Body of pancreas (tissue), 4 donors: ENCODE measurements at regions not wholly inside any gene's neighbourhood (a gene's known extent, or its start where the extent isn't known, plus 50 kb on each side); places are given as distances from the start of the nearest gene placed in this dataset.

ENCODE experiments used
- ATAC-seq: fragments of 150-250 bp; one replicate; pipeline ENCODE4 v1.9.1; 2016
- DNase-seq, 4 donors: peaks; one replicate each; pipeline ENCODE4 v3.0.0-alpha.2; 2019
- H3K27ac ChIP-seq, 4 donors: fragments of 200-600 bp; sonication (generic); 1 replicate in 3 of 4; 2 replicates in 1 of 4; pipeline versions ENCODE4 v1.5.1 to v1.6.1; 2016 to 2019; ENCODE audit warnings: mild to moderate bottlenecking in 1 of 4, mixed read lengths in 1 of 4, moderate library complexity in 1 of 4
- H3K27me3 ChIP-seq, 2 donors: fragments of 200-600 bp; sonication (generic); one replicate each; pipeline ENCODE4 v1.6.0; 2016; ENCODE audit warnings: mild to moderate bottlenecking in 1 of 2
- H3K36me3 ChIP-seq, 2 donors: fragments of 200-600 bp; sonication (generic); replicated peaks in 1 of 2; 2 replicates each; pipeline ENCODE4 v1.5.1; 2016; ENCODE audit warnings: low read depth in 2 of 2; ENCODE audit not compliant: insufficient read depth in 1 of 2
- H3K4me1 ChIP-seq: fragments of 200-600 bp; sonication (generic); one replicate; pipeline ENCODE4 v1.6.0; 2016
- H3K4me3 ChIP-seq, 2 donors: fragments of 200-600 bp; sonication (generic); 1 replicate in 1 of 2; 2 replicates in 1 of 2; pipeline ENCODE4 v1.5.1; 2016 to 2019
- H3K9me3 ChIP-seq, 3 donors: fragments of 200-600 bp; sonication (generic); 1 replicate in 2 of 3; 2 replicates in 1 of 3; pipeline ENCODE4 v1.5.1; 2016
- POLR2A ChIP-seq, 3 donors: fragments of 450-650 bp; IDR thresholded peaks; one replicate each; pipeline ENCODE4 v1.6.1; 2016; ENCODE audit warnings: antibody characterized with exemption in 3 of 3, mild to moderate bottlenecking in 2 of 3
- WGBS, 2 donors: methylation state at CpG; one replicate each; pipeline ENCODE4 v1.1.5; 2017; 5-methylcytosine and 5-hydroxymethylcytosine counted together
- intact Hi-C: fragments of 100-400 bp; cut with DNase I; formaldehyde crosslinking; loops from one replicate; pipeline ENCODE4 v1.15.1; 2023
- TF ChIP-seq, protein P1 (sequence below), 7 experiments: fragments of 450-650 bp in 4 of 7; fragments of 200-600 bp in 3 of 7; sonication (generic) in 3 of 7; IDR thresholded peaks; one replicate each; pipeline ENCODE4 v1.5.1; 2016 to 2019; ENCODE audit warnings: antibody characterized with exemption in 7 of 7

DNA sequence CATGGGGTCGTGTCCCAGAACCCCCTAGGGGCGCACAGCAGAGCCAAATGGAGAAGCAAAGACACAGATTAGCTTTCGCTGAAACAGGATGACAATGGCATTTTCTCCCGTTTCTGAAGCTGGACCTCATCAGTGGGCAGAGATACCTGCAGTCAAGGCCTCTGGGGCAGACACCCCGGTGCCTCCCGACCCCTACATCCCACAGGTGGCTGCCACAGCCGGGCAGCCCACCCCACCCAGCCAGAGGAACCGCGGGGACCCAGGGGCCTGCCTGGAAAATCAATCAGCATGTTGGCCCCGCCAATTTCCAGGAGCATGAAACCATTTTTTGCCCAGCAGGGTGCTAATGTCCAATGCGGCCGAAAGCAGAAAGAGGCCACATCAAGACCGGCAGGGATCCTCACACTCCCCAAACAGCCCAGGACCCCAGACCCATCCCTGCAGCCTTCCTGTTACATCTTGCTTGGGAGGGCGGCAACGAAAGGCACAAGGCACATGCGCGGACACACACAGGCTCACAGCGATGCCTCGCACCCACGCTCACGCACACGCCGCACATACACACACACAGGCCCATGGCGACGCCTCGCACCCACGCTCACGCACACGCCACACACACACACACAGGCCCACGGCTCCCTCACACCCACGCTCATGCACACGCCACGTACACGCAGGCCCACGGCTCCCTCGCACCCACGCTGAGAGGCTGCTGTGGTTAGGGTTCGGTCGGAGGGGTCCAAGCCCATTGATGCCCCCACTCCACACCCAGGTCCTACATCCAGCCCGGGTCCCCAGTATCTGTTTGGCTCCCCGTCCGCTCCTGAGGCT is 130.6 kb upstream of the NKX1-1 start:
- 78 to 84% methylated on average over 32 to 42 of the region's 42 CpGs for WGBS, 2 donors
- intact Hi-C loops, result no loop called here
- ATAC-seq (no peak), DNase-seq (no peak)
- H3K36me3 ChIP-seq, result no peaks in the 10 kb centered on the region
- H3K4me3 ChIP-seq, result no peak overlapping the region
- no peaks in the 10 kb centered on the region for H3K9me3 ChIP-seq
- H3K27ac ChIP-seq, result no peak overlapping the region
- H3K4me1 ChIP-seq, result no peaks in the 10 kb centered on the region
- TF ChIP-seq POLR2A (IDR thresholded peaks at IDR 0.05), result no peak
- TF ChIP-seq, protein P1, sequence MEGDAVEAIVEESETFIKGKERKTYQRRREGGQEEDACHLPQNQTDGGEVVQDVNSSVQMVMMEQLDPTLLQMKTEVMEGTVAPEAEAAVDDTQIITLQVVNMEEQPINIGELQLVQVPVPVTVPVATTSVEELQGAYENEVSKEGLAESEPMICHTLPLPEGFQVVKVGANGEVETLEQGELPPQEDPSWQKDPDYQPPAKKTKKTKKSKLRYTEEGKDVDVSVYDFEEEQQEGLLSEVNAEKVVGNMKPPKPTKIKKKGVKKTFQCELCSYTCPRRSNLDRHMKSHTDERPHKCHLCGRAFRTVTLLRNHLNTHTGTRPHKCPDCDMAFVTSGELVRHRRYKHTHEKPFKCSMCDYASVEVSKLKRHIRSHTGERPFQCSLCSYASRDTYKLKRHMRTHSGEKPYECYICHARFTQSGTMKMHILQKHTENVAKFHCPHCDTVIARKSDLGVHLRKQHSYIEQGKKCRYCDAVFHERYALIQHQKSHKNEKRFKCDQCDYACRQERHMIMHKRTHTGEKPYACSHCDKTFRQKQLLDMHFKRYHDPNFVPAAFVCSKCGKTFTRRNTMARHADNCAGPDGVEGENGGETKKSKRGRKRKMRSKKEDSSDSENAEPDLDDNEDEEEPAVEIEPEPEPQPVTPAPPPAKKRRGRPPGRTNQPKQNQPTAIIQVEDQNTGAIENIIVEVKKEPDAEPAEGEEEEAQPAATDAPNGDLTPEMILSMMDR (IDR thresholded peaks at IDR 0.05), result no peak
- peaks cover 0 to 4% of the 10 kb centered on the region in 2 donors for H3K27me3 ChIP-seq

DNA sequence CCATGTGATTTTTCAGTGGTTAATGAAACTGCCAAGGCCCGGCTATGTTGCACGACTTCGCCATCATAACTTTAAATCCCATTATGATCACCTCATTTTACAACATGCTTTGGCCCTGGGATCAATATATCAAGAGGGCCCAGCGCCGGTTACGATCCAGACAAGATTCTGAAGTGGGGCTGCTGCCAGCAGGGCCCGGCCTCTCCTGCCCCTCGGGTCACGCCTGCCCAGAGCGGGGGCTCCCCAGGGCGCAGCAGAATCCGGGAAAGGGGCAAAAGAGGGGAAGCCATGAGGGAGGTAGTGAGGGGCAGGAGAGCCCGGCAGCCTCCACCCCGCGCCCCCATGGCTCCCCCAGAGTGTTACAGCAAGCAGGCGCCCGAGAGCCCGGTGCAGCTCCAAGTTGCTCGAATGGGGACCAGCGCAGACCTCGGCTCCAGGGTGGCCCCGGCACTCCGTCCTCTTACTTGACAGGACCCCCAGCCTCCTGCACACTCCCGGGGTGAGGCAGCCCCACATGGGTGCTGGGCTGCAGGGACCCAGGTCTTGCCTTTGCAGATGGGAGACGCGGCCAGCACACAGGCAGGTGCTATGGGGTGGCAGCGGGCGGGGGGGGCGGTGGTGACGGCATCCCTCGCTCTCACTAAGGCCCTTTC is 129.8 kb upstream of the NKX1-1 start:
- no peak overlapping the region for H3K4me3 ChIP-seq
- no peak overlapping the region for H3K27ac ChIP-seq
- TF ChIP-seq POLR2A (IDR thresholded peaks at IDR 0.05), result no peak
- TF ChIP-seq, protein P1 (IDR thresholded peaks at IDR 0.05), result no peak
- H3K9me3 ChIP-seq, result no peaks in the 10 kb centered on the region
- no peaks in the 10 kb centered on the region for H3K36me3 ChIP-seq
- no peaks in the 10 kb centered on the region for H3K4me1 ChIP-seq
- H3K27me3 ChIP-seq, result peaks cover 0 to 5% of the 10 kb centered on the region in 2 donors
- ATAC-seq, result no peak
- no peak for DNase-seq
- intact Hi-C loops, result no loop called here
- 76 to 77% methylated on average over 22 to 24 of the region's 31 CpGs for WGBS, 2 donors

DNA sequence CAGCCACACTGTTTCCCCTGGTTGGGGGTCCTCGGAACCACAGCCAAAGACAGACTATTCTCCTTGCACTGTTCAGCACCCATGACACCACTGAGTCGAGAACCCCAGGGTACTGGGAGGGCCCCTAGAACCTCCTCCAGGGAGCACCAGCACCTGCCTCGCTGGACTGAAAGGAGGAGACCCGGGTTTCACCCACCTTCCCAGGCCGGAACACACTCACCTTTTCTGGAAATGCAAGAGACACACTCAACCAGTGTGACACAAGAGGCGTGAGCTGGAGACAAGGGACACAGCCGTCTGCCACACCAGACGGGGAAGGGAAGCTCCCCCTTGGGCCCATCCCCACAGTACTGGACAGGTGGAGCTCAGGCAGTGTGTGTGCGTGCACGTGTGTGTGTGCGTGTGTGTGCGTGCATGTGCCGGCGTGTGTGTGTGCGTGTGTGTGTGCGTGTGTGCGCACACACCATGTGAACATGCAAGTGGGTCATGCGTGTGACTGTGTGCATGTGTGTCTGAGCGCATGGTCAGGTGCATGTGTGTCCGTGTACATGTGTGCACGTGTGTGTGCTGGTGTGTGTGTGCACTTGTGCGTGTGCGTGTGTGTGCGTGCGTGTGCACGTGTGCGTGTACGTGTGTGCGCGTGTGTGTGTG is 128.8 kb upstream of the NKX1-1 start:
- H3K9me3 ChIP-seq, result no peaks in the 10 kb centered on the region
- ATAC-seq, result no peak
- H3K36me3 ChIP-seq, result no peaks in the 10 kb centered on the region
- peaks cover 0 to 5% of the 10 kb centered on the region in 2 donors for H3K27me3 ChIP-seq
- DNase-seq, result no peak
- H3K4me1 ChIP-seq, result no peaks in the 10 kb centered on the region
- H3K4me3 ChIP-seq, result no peak overlapping the region
- 82 to 83% methylated on average over 28 to 30 of the region's 30 CpGs for WGBS, 2 donors
- intact Hi-C loops, result no loop called here
- H3K27ac ChIP-seq, result no peak overlapping the region
- TF ChIP-seq POLR2A (IDR thresholded peaks at IDR 0.05), result no peak
- TF ChIP-seq, protein P1 (IDR thresholded peaks at IDR 0.05), result no peak

DNA sequence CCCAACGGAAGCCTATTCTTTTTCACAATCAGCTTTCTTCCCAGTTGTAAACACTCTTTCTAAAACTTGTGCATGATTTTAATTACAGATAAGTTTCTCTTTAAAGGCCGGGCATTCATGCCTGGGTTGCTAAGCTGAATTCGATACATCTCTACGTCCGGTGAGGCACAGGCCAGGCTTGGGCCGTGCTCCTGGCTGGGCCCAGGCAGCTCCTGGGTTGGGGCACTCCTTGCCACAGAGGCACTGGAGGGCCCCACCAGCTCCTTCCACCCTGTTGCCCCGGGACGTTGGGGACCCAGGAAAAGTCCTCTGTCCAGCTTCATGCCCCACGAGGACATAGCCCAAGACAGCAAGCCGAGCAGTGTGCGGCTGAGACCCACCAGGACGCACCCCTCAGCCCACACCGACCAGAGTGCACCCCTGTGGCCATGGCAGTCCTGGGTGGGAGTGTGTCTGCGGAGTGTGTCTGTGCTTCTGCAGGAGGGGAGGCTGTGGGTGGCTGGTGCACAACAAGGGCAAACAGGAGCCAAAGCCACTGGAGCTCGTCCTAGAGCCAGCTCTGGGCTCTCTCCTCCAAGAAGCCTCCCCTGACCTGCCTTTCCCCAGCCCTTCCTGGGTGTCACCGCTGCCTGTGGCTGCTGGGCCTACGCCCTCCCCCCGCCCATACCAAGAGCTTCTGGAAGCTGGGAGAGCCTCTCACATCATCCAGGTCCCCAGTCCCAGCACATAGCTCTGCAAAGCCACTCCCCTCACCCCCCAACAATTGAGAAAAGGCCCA is 128.0 kb upstream of the NKX1-1 start:
- Histone ChIP-seq H3K27me3 (peaks cover 0 to 5% of the 10 kb centered on the region in 2 donors), H3K9me3 (no peaks in the 10 kb centered on the region), H3K27ac (no peak overlapping the region), H3K4me1 (no peaks in the 10 kb centered on the region), H3K4me3 (no peak overlapping the region), H3K36me3 (no peaks in the 10 kb centered on the region)
- intact Hi-C loops, result no loop called here
- DNase-seq (no peak), ATAC-seq (no peak)
- 50 to 58% methylated on average over 9 to 17 of the region's 18 CpGs for WGBS, 2 donors
- TF ChIP-seq POLR2A (IDR thresholded peaks at IDR 0.05), result no peak
- TF ChIP-seq, protein P1 (IDR thresholded peaks at IDR 0.05), result no peak
